ENCODE measurements at regions not wholly inside any gene's neighbourhood (a gene's known extent, or its start where the extent isn't known, plus 50 kb on each side); places are given as distances from the start of the nearest gene placed in this dataset.

DNA sequence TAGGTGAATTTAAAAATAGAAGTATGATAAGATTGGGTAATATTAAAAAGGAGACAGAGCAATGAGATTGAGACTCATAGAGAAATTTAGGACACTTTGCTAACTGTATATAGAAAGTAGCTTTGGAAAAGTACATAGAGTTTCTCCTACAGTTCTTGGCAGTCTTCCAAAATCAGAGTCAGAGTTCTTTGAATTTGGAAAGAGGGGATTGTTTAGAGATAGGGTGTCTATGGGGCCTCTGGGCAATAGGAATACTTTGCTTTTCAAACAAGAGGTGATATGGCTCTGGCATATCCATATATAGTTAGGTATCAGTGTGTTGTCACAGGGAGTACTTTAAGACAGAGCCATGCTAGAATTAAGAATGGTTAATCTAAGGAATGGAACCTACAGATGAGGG is 477.1 kb upstream of the KCNMB2 start:
- TF ChIP-seq CTCF (conservative IDR thresholded peaks at IDR 0.05): no peak
- TF ChIP-seq ZFX (IDR thresholded peaks at IDR 0.05): no peak

Data from C4-2B (cell line).